NCI-H2081 (cell line): ENCODE measurements at regions not wholly inside any gene's neighbourhood (a gene's known extent, or its start where the extent isn't known, plus 50 kb on each side); places are given as distances from the start of the nearest gene placed in this dataset.

Source experiments
- DNase-seq, 2 experiments: peaks; one replicate each; lab custom pipeline; 2025; lab: John Stamatoyannopoulos, UW

DNA sequence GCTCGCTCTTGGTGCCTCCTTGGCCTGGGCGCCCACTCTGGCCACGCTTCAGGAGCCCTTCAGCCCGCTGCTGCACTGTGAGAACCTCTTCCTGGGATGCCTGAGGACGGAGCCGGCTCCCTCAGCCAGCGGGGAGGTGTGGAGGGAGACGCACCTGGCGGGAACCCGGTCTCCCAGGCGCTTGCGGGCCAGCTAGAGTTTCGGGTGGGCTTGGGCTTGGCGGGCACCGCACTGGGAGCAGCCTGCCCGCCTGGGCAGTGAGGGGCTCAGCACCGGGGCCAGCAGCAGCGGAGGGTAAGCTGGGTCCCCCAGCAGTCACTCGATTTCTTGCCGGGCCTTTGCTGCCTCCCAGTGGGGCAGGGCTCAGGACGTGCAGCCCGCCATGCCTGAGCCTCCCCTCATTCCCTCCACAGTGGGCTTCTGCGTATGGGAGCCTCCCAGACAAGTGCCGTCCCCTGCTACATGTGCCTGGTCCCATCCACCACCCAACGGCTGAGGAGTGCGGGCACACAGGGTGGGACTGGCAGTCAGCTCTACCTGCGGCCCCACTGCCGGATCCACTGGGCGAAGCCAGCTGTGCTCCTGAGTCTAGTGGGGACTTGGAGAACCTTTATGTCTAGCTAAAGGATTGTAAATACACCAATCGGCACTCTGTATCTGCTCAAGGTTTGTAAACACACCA is 708.7 kb downstream of the VGLL3 start:
- no peak for DNase-seq

DNA sequence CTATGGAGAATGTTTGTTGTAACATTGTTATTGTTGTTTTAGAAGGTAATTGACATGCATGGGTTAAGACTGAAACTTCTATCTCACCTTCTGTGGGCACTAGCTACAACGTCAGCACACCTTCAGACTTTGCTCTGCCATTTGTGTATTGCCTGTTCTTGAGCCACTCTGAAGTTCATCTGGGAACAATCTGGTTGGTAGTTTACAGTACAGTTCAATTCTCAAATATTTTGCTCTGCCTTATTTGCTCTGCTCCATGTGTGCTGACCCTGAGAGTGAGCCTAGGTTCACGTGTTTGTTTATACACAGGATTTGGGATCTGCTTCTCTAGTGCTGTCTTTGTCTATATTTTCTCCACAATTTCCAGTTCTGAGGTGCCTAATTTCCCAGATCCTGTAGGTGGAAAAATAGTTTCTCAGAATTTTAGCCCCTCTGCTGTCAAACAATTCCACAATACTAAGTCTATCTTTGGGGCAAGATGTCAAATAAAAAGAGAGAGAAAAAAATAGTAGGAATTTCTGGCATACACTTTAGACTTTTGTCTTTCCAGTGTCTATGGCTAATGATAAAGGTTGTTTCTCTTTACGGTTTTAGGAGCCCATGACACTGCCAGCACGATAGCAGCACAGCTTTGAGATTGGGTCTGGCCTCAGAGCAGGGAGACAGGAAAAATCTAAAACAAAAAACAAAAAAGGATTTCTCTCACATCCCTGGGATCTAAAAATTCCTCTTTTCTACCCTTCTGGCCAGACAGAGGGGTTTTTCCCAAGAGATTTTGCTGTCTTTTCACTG is 721.4 kb downstream of the VGLL3 start:
- DNase-seq: no peak

DNA sequence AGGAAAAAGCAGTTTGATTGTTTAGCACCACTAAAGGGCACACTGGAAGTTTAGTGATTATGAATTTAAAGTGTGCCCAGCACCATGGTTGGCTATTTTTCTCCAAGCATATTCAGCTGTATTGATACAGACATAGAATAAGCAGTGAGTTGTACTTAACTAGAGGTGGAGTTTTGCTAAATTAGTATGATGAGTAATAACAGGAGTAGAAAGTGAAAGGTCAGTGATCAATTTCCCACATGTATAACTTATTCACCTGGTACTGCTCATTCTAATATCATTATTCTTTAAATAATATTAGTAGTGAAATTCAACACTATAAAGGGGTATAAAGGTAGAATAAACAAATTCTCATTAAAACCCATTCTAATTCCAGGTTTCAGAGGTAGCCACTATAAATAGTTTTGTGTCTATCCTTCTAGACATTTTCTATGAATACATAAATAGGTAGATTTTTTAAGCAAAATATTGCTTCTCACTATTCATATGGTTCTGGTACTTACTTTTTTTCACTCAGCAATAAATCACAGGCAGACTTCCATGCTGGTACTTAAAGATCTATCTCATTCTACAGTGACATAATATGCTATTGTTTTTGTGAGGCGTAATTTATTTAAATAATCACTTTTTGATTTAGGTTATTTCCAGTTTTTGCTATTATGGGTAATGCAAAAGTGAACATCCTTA is 732.9 kb downstream of the VGLL3 start:
- DNase-seq: no peak

DNA sequence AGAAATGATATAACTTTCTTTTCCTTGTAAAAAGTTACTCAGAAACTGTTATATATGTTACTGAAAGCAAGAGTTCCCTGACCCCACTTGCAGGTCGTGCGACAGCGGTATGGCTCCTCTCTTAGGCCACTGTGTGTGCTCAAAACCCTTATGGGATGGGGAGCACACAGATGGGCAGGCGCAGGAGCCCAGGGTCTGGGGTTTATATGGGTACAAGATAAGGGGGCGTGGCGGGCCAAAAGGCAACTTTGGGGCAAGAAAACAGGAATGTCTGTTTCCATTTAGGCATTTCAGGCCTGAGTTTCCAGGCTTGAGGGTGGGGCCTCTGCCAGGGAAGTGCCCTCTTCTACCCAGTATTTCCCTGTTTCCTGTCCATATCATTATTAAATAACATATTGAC is 736.5 kb downstream of the VGLL3 start:
- DNase-seq: no peak

DNA sequence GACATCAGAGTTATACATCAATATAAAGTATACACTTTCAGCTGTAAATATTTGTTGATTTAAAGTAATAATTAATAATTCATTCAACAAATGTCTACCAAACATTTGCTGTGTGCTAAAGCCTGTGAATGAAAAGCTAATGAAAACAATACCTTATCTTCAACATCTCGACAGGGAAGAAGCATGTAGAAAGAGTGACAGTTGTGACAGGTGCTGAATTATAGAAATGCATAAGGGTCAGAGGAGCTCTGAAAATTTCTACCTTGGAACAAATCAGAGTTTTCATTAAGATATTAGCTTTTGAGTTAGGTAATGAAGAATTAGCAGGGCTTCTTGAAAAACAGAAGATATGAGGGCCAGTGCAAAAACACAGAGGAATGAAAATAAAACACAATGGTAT is 739.2 kb downstream of the VGLL3 start:
- DNase-seq: no peak

DNA sequence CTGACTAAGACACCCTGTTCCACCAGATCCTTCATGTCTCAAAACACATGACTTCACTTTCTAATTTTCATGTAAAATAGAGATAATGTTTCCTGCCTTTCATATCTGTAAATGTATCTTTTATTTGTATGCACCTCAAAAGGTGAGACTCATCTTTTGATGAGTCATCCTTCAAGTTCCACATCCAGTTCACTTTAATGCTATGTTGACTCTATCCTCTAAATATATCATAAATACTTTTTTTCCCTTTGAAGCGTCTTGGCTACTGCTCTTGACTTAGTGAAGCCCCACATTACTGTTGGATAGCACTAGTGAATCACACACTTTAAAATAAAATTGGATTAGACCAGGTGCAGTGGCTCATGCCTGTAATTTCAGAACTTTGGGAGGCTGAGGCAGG is 741.1 kb downstream of the VGLL3 start:
- no peak for DNase-seq

DNA sequence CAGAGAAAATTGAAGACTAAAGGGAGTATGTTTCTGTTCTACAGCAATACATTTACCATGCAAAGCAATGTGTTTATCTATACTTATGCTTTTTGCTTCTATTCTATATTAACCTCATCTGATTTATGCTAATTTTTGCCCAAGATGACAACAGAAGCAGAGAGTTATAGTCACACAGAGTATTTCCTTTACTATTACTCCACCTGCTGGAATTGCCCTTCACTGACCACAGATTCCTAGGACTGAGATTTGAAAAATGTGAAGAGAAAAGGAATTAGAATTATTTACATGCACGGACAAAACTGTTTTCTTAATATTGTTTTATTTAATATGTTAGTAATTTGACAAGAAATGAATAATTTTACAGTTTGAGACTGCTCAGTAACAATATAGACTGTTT is 745.6 kb downstream of the VGLL3 start:
- peak in 1 of 2 experiments; percentile 23 for DNase-seq

DNA sequence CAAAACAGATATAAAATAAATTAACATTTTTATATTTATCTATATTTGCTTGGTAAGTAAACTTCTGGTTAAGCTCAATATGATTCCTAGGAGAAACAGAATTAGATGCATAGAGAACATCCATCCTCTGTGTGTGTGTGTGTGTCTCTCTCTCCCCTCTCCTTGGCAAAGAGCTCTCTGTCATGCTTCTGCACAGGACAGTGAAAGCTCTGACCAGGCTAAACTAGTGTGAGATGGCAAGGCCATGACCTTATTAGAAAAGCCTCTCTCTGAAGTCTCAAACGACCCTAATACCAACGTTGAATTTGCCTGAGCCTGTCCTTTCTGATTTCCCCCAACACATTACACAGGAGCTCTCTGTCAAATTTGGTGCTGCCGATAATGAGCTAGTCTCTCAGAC is 746.0 kb downstream of the VGLL3 start:
- no peak for DNase-seq

DNA sequence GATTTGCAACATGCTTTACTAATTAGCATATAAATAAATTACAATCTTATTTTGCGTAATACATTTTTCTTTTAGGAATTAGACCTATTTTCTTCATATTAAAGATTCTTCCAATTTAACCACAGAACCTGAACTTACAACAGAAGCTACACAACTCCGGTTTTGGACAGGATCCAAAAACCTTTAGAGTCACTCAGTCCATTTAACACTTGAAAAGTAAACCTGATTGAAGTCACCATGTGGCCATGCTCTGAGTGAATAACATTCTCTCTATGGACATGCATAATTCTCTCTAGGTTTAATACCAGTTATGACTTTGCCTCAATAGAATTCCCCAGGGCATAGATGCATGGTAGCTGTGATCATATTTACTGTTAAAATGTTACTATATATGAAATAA is 751.0 kb downstream of the VGLL3 start:
- no peak for DNase-seq

DNA sequence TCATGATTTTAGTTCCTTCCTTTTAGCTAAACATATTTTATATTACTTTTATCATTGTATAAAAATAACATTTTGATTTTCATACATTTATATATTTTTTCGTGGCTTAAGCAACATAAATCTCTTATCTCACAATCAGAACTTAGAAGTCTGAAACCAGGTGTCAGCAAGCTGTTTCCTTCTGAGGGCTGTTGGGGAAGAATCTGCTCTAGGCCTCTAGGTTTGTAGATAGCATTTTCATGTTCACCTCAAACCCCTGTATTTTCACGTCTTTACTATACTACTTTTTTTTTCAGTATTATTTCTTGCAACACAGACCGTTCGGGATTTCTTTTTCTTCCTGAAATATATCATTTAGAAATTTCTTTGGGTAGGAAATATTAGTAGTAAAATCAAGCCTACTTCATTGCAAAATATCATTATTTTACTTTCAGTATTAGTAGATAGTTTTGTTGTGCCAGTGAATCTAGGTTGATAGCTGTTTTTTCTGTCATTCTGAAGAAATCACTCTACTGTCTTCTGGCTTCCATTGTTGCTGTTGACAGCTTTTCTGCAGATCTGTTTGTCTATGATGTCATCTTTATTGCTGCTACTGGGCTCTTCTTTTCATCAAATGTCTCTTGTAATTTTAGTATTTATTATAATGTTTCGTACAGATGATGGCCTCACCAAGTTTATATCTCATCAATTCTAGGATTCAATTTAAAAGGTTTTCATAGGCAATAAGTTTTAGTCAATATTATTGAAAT is 756.3 kb downstream of the VGLL3 start:
- peak in 1 of 2 experiments; percentile 5 for DNase-seq

DNA sequence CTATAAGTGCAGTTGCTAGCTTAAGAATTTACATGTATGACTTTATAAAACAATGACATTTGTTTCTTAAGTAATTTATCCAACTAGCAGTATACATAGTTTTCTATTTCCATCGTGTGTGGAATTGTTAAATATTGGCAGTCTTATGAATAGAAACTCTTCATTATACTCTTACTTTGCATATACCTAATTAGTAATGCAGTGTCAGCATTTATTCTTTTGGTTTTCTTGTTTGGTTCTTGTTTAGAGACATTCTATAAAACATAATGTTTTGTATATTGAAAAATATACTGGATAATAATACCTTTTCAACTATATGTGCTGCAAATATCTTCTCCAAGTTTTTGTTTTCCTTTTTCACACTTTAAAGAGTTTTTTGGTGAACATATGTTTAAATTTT is 760.2 kb downstream of the VGLL3 start:
- DNase-seq: no peak

DNA sequence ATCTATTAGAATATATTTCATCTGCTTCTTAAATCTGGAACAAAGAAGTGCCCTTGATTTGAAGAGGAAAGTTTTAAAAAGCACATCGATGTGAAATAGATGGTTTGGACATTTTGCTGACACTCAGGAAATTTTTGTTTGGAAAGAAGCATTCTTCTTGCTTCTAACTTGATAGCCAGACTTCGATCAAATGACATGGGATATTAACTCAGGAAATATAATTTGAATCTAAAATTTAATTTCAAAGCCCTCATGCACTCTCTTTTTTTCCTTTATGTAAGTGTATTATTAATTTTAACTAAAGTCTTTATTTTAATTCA is 761.2 kb downstream of the VGLL3 start:
- no peak for DNase-seq

DNA sequence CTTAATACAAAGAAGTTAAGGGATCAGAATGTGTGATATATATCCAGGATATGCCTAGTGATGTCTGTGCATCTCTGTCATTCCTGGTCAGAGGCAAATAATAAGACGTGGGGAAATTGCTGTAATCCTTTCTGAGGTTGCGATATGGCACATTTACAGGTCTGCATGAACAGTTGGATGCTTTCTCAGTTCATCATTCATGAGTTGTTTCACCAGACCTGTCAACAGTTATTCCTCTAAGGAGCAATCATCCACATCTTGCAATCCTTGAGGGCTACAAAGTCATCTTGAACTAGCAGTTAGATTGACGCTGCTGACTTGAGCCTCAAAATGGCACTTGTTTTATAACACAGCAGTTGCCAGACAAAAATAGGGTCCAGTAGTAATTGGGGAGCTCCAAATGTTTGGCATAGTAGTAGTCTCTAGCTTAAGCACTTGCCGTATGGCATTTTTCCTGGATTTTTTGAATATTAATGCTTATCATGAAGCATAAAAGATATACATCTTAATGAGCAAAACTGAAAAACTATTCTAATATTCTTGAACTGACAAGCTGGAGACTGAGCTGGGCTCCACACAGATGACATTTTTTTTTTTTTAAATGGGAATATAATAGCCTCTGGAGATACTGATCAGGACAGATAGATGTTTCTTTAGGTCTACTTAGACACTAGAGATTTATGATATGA is 761.7 kb downstream of the VGLL3 start:
- no peak for DNase-seq

DNA sequence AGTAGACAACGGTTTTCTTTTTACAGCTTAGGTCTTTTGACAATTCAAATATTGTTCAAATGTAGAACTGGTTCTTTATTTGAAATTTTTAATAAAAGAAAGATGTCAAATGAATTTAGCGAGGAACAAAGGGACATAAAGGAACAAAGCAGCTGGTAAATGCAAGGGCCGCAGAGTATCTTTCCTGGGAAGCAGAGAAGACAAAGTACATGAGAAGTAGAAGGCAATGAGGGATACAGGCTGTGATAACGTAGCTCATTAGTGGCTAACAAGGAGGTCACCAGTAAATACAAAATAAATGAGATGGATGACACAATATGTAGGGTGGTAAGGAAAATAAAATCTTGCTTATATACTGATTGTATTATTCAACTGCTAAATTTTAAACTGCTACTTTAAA is 762.8 kb downstream of the VGLL3 start:
- DNase-seq: no peak

DNA sequence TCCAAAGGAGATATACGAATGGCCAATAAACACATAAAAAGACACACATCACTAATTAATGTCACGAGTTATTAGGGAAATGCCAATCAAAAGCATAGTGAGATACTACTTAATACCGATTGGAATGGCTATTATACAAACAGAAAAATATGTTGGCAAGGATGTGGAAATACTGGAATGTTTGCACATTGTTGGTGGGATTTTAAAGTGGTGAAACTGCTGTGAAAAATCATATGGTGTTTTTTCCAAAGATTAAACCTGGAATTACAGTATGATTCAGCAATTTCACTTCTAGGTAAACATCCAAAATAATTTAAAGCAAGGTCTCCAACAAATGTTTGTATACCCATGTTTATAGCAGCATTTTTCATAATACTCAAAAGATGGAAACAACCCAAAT is 765.5 kb downstream of the VGLL3 start:
- DNase-seq: no peak

DNA sequence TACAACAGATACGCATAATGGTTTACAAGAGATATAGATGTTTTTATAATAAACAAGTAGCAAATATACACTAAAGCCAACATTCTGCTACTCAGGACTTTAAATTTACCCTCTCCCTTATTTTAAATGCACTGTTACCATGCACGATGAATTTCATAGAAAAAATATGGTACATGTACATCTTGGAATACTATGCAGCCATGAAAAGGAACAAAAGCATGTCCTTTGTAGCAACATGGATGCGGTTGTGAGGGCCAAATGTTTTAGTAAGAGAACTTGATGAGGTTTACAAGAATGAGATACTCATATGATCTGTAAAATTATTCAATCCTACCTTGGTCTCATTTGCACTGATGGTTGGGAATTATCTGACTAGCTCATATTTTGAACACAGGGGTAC is 769.3 kb downstream of the VGLL3 start:
- DNase-seq: no peak

DNA sequence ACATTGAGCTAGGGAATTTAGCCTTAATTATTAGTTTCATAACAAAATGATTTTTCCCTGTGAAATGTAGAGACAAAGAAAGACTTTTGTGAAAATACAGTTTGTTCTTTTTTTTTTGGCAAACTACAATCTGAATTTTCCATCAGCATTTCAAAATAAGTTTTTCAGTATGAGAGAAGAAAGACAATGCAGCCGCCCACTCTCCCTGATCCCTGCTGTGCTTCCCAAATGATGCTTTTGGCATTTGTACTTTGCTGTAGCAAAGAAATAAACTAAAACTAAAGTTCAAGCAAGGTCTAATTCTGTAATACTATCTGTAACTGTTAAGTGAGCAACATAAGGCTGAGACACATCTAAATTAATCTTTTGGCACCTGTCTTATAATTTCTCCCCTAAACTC is 782.2 kb downstream of the VGLL3 start:
- DNase-seq: no peak

DNA sequence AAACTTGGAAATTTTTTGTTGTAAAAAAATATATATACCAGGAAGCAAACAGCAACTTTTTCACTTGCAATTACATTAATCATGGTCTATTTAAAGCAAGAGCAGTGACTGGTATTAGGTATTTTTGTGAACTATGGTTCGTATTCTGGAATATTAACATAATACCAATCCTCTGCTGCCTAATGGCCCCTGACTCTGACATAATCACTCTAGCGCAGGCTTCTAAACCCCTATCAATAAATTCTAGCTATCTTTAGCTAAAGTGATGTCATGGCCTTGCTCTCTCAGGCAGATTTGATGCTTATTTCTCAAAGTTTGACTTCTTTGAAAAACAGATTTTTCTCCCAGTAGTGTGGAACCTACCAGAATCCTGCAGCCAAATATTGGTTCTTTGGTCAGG is 808.3 kb downstream of the VGLL3 start:
- no peak for DNase-seq

DNA sequence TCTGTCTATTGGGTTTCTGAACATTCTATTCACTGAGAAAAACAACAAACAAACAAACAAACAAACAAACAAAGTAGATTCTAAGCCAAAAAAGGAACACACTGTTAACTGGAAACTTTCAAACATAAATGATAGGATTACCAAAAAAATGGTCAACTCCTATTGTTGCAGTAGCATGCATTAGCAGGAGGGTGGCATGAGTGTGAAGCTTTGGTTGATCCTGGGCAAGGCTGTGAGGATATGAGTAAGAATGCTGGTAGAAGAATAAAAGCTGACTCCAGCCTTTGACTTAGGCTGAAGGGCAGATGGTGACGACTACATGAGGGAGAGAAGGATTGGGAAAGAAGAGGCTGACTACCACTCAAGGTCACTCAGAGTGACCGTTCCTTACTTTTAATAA is 810.3 kb downstream of the VGLL3 start:
- DNase-seq: peak in 1 of 2 experiments; percentile 4

DNA sequence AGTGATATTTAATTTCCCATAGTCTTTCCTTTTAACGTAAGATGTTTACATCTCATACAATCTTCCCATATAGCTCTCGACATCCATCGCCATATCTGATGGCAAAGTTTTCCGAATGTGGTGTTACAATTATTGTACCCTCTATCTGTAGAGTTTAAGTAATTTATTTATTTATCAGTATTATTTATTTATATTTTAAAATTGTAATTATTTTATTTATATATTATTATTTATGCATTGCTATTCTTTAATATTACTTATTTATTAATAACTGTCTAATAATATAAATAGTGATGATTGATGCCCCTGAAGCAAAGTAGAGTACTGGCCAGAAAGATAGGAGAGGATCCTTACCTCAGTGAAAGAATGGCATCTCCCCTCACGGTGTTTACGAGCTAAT is 812.9 kb downstream of the VGLL3 start:
- DNase-seq: no peak

DNA sequence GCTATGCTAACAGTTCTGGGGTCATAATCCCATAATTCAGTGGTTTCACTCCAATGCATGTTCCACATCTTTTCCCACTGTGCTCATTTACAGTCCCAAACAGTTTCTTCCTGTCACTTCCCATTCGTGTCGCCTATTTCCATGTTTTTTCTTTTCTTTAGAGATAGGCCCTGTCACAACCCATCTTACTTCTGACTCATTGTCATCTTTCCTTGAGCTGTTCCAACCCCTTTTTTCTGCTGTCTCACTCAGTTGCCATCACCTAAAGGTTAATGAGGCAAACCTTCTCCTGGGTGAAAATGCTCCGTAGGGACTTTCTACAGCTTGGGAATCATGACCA is 814.5 kb downstream of the VGLL3 start:
- no peak for DNase-seq
